Osteocyte (in vitro differentiated cells): ENCODE measurements at regions not wholly inside any gene's neighbourhood (a gene's known extent, or its start where the extent isn't known, plus 50 kb on each side); places are given as distances from the start of the nearest gene placed in this dataset.

Source experiments
- DNase-seq: peaks from one replicate; pipeline ENCODE4 v3.0.0; 2021; ENCODE audit warnings: mixed read lengths; ENCODE audit not compliant: unreplicated experiment; ENCODE audit errors: extremely low spot score
- H3K27ac Mint-ChIP-seq: one replicate; pipeline ENCODE4 v1.8.0; 2021; ENCODE audit warnings: mild to moderate bottlenecking, mixed read lengths; ENCODE audit not compliant: unreplicated experiment
- H3K27me3 Mint-ChIP-seq: one replicate; pipeline ENCODE4 v1.8.0; 2021; ENCODE audit warnings: mixed read lengths; ENCODE audit not compliant: unreplicated experiment
- H3K36me3 Mint-ChIP-seq: one replicate; pipeline ENCODE4 v1.8.0; 2021; ENCODE audit warnings: mixed read lengths; ENCODE audit not compliant: unreplicated experiment
- H3K4me1 Mint-ChIP-seq: one replicate; pipeline ENCODE4 v1.8.0; 2021; ENCODE audit warnings: mixed read lengths; ENCODE audit not compliant: unreplicated experiment
- H3K4me3 Mint-ChIP-seq: one replicate; pipeline ENCODE4 v1.8.0; 2021; ENCODE audit warnings: mild to moderate bottlenecking, moderate library complexity, mixed read lengths; ENCODE audit not compliant: unreplicated experiment
- H3K9me3 Mint-ChIP-seq: one replicate; pipeline ENCODE4 v1.8.0; 2021; ENCODE audit warnings: mixed read lengths; ENCODE audit not compliant: unreplicated experiment
- CTCF ChIP-seq: fragments of 200-600 bp; sonication (generic); IDR thresholded peaks from 2 replicates; pipeline ENCODE4 v1.5.0; 2021; ENCODE audit warnings: antibody characterized with exemption, mild to moderate bottlenecking, moderate library complexity

DNA sequence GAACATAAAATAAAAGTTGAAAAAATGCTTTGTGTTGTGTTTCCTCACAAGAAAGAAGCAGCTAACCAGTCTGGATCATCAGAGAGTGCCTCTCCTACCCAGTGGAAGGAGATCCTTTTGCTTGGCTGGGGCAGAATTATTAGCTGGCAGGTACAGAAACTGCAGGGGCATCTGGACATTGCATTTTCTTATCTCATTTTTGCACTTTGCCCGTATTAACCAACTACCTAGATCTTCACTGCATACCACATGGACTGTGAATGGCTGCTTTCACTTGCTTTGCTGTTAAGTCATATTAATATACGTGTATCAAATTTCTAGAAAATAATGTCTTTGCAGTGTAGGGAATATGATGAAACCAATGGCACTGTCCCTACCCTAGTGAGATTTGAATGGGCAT, 52.9 kb upstream of the PDGFRA start:
- TF ChIP-seq CTCF, result no peak
- no peak for DNase-seq
- Mint-ChIP-seq H3K27ac (no peak overlapping the region), H3K36me3 (no peaks in the 10 kb centered on the region), H3K4me3 (no peak overlapping the region), H3K27me3 (no peaks in the 10 kb centered on the region), H3K9me3 (peaks cover 7% of the 10 kb centered on the region), H3K4me1 (peaks cover 15% of the 10 kb centered on the region)
